Stimulated activated CD4-positive, alpha-beta T cell treated with anti-CD3 and anti-CD28 coated beads, Interleukin-1b, Interleukin-23, amount 100 ng/mL, for 4 hours (primary cell): ENCODE measurements at regions not wholly inside any gene's neighbourhood (a gene's known extent, or its start where the extent isn't known, plus 50 kb on each side); places are given as distances from the start of the nearest gene placed in this dataset.
"Not testable (repeated sequence)": the region's sequence is repeated elsewhere in the genome, so short reads cannot be mapped to it uniquely, and the experiment has no call there.

Source experiments
- DNase-seq, 2 donors: peaks; one replicate each; pipeline ENCODE4 v3.0.0-alpha.2; 2020; ENCODE audit warnings: low read depth in 2 of 2

- DNase-seq: no peak
Observed at GRCh38 chr14:104398656-104399055, 180.9 kb upstream of the C14orf180 start.

- DNase-seq: no peak
Observed at GRCh38 chr14:104399432-104400155, 180.0 kb upstream of the C14orf180 start.

- no peak for DNase-seq
Observed at GRCh38 chr14:104400355-104400754, 179.2 kb upstream of the C14orf180 start.

- no peak for DNase-seq
Observed at GRCh38 chr14:104401785-104402184, 177.8 kb upstream of the C14orf180 start.

GRCh38 chr14:104402303-104402702, 177.3 kb upstream of the C14orf180 start:
- DNase-seq: not testable (repeated sequence)

GRCh38 chr14:104403421-104404220, 175.9 kb upstream of the C14orf180 start:
- DNase-seq: no peak

GRCh38 chr14:104404922-104405321, 174.6 kb upstream of the C14orf180 start:
- no peak for DNase-seq

- DNase-seq: no peak
Observed at GRCh38 chr14:104405360-104406226, 174.0 kb upstream of the C14orf180 start.

- no peak for DNase-seq
Observed at GRCh38 chr14:104406831-104407230, 172.7 kb upstream of the C14orf180 start.

GRCh38 chr14:104416383-104416782, 163.2 kb upstream of the C14orf180 start:
- no peak for DNase-seq

- no peak for DNase-seq
Observed at GRCh38 chr14:104419865-104420505, 159.6 kb upstream of the C14orf180 start.

GRCh38 chr14:104420523-104420922, 159.0 kb upstream of the C14orf180 start:
- not testable (repeated sequence) for DNase-seq

GRCh38 chr14:104420990-104421389, 158.6 kb upstream of the C14orf180 start:
- DNase-seq: no peak

- no peak for DNase-seq
Observed at GRCh38 chr14:104421401-104421821, 158.2 kb upstream of the C14orf180 start.

- DNase-seq: no peak
Observed at GRCh38 chr14:104421892-104422828, 157.4 kb upstream of the C14orf180 start.

GRCh38 chr14:104422837-104423681, 156.5 kb upstream of the C14orf180 start:
- DNase-seq: no peak

- DNase-seq: no peak
Observed at GRCh38 chr14:104423701-104424405, 155.7 kb upstream of the C14orf180 start.

- no peak for DNase-seq
Observed at GRCh38 chr14:104424406-104425072, 155.0 kb upstream of the C14orf180 start.
